HepG2 (cell line): ENCODE measurements at regions not wholly inside any gene's neighbourhood (a gene's known extent, or its start where the extent isn't known, plus 50 kb on each side); places are given as distances from the start of the nearest gene placed in this dataset.

Source experiments
- ATAC-seq: fragments of 200-7000 bp; cut with Tn5 transposase; 3 replicates; pipeline ENCODE4 v1.9.1; 2020; ENCODE audit warnings: mild to moderate bottlenecking, moderate library complexity
- BruUV-seq: library from RNA; stranded (reverse); fragments of 400-500 nt; replicated peaks from 2 replicates; lab custom pipeline; 2021; lab: Mats Ljungman, UMichigan
- CTCF ChIA-PET: fragments of 300-600 bp; formaldehyde crosslinking; extraction: SDS; loops from one replicate; lab custom pipeline; 2021; ENCODE audit warnings: low total read pairs, inconsistent platforms, low intra/inter-chr PET ratio; lab: Yijun Ruan, JAX
- POLR2A ChIA-PET: fragments of 350-600 bp; sonication (Branson Sonifier 250); formaldehyde crosslinking; loops from one replicate; lab custom pipeline; 2020; ENCODE audit warnings: antibody characterized with exemption, inconsistent platforms; lab: Yijun Ruan, JAX
- DNase-seq: peaks from one replicate; pipeline ENCODE4 v3.0.0-alpha.2; 2015; ENCODE audit warnings: low spot score
- FAIRE-seq: peaks from 3 replicates; lab custom pipeline; 2011; peaks lifted over from hg19 to GRCh38; lab: Jason Lieb, UNC
- H2AFZ ChIP-seq: one replicate; pipeline ENCODE4 v1.6.1; 2011; ENCODE audit warnings: low read length, inconsistent platforms
- H3K27ac ChIP-seq: fragments of 300-600 bp; 3 replicates; pipeline ENCODE4 v1.8.0; 2011; ENCODE audit warnings: mixed run types, mild to moderate bottlenecking, mixed read lengths, low read length, inconsistent platforms; ENCODE audit not compliant: insufficient read depth; ENCODE audit errors: extremely low read length
- H3K27me3 ChIP-seq, 2 experiments: fragments of 200-600 bp in 1 of 2; 2 replicates in 1 of 2; 3 replicates in 1 of 2; pipeline versions ENCODE4 v1.6.0 to v1.8.0; 2011; ENCODE audit warnings: low read length in 2 of 2, mild to moderate bottlenecking in 2 of 2, moderate library complexity in 2 of 2, inconsistent platforms in 1 of 2; ENCODE audit not compliant: insufficient read depth in 2 of 2, control insufficient read depth in 1 of 2
- H3K36me3 ChIP-seq, 2 experiments: fragments of 200-600 bp in 1 of 2; replicated peaks in 1 of 2; 2 replicates in 1 of 2; 3 replicates in 1 of 2; pipeline versions ENCODE4 v1.5.1 to v1.8.0; 2011; ENCODE audit warnings: low read length in 2 of 2, inconsistent platforms in 1 of 2; ENCODE audit not compliant: insufficient read depth in 2 of 2, control insufficient read depth in 1 of 2
- H3K4me1 ChIP-seq: 2 replicates; pipeline ENCODE4 v1.5.1; 2012; ENCODE audit warnings: low read length, inconsistent platforms; ENCODE audit not compliant: insufficient read depth
- H3K4me2 ChIP-seq: 2 replicates; pipeline ENCODE4 v1.6.0; 2011; ENCODE audit warnings: low read depth, low read length, inconsistent platforms
- H3K4me3 ChIP-seq, 3 experiments: fragments of 200-600 bp in 1 of 3; sonication (generic), shearing (Covaris generic) in 1 of 3; replicated peaks in 1 of 3; 2 replicates each; pipeline ENCODE4 v1.5.1; 2011 to 2016; ENCODE audit warnings: low read length in 3 of 3, inconsistent platforms in 2 of 3, low read depth in 2 of 3, mild to moderate bottlenecking in 2 of 3, control low read depth in 1 of 3, mixed read lengths in 1 of 3; ENCODE audit not compliant: insufficient read depth in 1 of 3
- H3K79me2 ChIP-seq: one replicate; pipeline ENCODE4 v1.6.1; 2011; ENCODE audit warnings: low read length, inconsistent platforms; ENCODE audit not compliant: insufficient read depth
- H3K9ac ChIP-seq: 2 replicates; pipeline ENCODE4 v1.6.0; 2011; ENCODE audit warnings: mild to moderate bottlenecking, low read depth, low read length, inconsistent platforms; ENCODE audit not compliant: insufficient read depth
- H3K9me3 ChIP-seq: 2 replicates; pipeline ENCODE4 v1.5.1; 2012; ENCODE audit warnings: mild to moderate bottlenecking, low read length
- H4K20me1 ChIP-seq: 2 replicates; pipeline ENCODE4 v1.6.0; 2011; ENCODE audit warnings: inconsistent platforms, mild to moderate bottlenecking, low read length, moderate library complexity; ENCODE audit not compliant: insufficient read depth
- ZNF598 ChIP-seq: sonication (generic); formaldehyde crosslinking; IDR thresholded peaks from 2 replicates; pipeline ENCODE4 v1.5.1; 2020; ENCODE audit warnings: mild to moderate bottlenecking, missing genetic modification reagents, borderline replicate concordance
- ZNF607 ChIP-seq: sonication (generic); formaldehyde crosslinking; IDR thresholded peaks from 2 replicates; pipeline ENCODE4 v1.5.1; 2020; ENCODE audit warnings: missing genetic modification reagents, mild to moderate bottlenecking, borderline replicate concordance
- ZNF75D ChIP-seq: sonication (generic); formaldehyde crosslinking; IDR thresholded peaks from 2 replicates; pipeline ENCODE4 v1.8.1; 2023; ENCODE audit warnings: missing genetic modification reagents, mild to moderate bottlenecking, borderline replicate concordance
- WGBS: methylation state at CpG from one replicate; pipeline ENCODE4 v1.1.6; 2017; ENCODE audit warnings: low lambda C conversion rate; 5-methylcytosine and 5-hydroxymethylcytosine counted together
- in situ Hi-C: cut with HindIII; loops from 2 replicates; pipeline ENCODE4 v1.10.0; 2017; ENCODE audit warnings: low pct_unique_long_range_greater_than_20kb; ENCODE audit not compliant: extremely low pct_ligation_motif_present
- intact Hi-C: fragments of 100-400 bp; cut with micrococcal nuclease; formaldehyde crosslinking; loops from one replicate; pipeline ENCODE4 v1.10.0; 2022; ENCODE audit not compliant: unreplicated experiment
- TF ChIP-seq, protein P1 (sequence below): sonication (generic); formaldehyde crosslinking; IDR thresholded peaks from 2 replicates; pipeline ENCODE4; 2020; ENCODE audit warnings: missing genetic modification reagents, mild to moderate bottlenecking, borderline replicate concordance

- WGBS = 3% methylated on average over 4 of the region's 4 CpGs
- Histone ChIP-seq H3K27ac (no peak overlapping the region), H3K4me1 (no peaks in the 10 kb centered on the region), H3K27me3 (no peaks in the 10 kb centered on the region), H3K9ac (no peak overlapping the region), H3K79me2 (no peaks in the 10 kb centered on the region), H3K9me3 (peaks cover 73% of the 10 kb centered on the region), H3K4me3 (no peak overlapping the region), H3K36me3 (no peaks in the 10 kb centered on the region), H4K20me1 (no peaks in the 10 kb centered on the region), H3K4me2 (no peak overlapping the region), H2AFZ (no peak overlapping the region)
- FAIRE-seq (no peak), ATAC-seq (no peak), DNase-seq (no peak)
- intact Hi-C loops = no loop called here
- ChIA-PET POLR2A (no interaction called here), CTCF (no interaction called here)
- TF ChIP-seq ZNF75D (CRISPR knock-in tag) = no peak
- no peak for TF ChIP-seq ZNF607
- TF ChIP-seq, protein P1, sequence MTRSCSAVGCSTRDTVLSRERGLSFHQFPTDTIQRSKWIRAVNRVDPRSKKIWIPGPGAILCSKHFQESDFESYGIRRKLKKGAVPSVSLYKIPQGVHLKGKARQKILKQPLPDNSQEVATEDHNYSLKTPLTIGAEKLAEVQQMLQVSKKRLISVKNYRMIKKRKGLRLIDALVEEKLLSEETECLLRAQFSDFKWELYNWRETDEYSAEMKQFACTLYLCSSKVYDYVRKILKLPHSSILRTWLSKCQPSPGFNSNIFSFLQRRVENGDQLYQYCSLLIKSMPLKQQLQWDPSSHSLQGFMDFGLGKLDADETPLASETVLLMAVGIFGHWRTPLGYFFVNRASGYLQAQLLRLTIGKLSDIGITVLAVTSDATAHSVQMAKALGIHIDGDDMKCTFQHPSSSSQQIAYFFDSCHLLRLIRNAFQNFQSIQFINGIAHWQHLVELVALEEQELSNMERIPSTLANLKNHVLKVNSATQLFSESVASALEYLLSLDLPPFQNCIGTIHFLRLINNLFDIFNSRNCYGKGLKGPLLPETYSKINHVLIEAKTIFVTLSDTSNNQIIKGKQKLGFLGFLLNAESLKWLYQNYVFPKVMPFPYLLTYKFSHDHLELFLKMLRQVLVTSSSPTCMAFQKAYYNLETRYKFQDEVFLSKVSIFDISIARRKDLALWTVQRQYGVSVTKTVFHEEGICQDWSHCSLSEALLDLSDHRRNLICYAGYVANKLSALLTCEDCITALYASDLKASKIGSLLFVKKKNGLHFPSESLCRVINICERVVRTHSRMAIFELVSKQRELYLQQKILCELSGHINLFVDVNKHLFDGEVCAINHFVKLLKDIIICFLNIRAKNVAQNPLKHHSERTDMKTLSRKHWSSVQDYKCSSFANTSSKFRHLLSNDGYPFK (CRISPR knock-in tag) = no peak
- no peak for TF ChIP-seq ZNF598 (CRISPR knock-in tag)
- no TSS peak for BruUV-seq
- in situ Hi-C loops = no loop called here
These were observed 447.7 kb upstream of the CDH4 start for GRCh38 chr20:60804240-60804917.
